Right atrium auricular region (tissue), 2 donors: ENCODE measurements at regions not wholly inside any gene's neighbourhood (a gene's known extent, or its start where the extent isn't known, plus 50 kb on each side); places are given as distances from the start of the nearest gene placed in this dataset.
"Not testable (repeated sequence)": the region's sequence is repeated elsewhere in the genome, so short reads cannot be mapped to it uniquely, and the experiment has no call there.

ENCODE experiments used
- DNase-seq: peaks from one replicate; pipeline ENCODE4 v3.0.0-alpha.2; 2019; ENCODE audit warnings: low spot score
- H3K27ac ChIP-seq, 2 donors: fragments of 200-600 bp; sonication (generic); 1 replicate in 1 of 2; 2 replicates in 1 of 2; pipeline ENCODE4 v1.5.1; 2016 to 2019
- H3K27me3 ChIP-seq, 2 donors: fragments of 200-600 bp; sonication (generic); one replicate each; pipeline versions ENCODE4 v1.5.1 to v1.6.0; 2017 to 2019
- H3K36me3 ChIP-seq: fragments of 200-600 bp; sonication (generic); one replicate; pipeline ENCODE4 v1.5.1; 2016
- H3K4me1 ChIP-seq, 2 donors: fragments of 200-600 bp; sonication (generic); one replicate each; pipeline versions ENCODE4 v1.5.1 to v1.6.0; 2017 to 2019
- H3K4me3 ChIP-seq, 2 donors: fragments of 200-600 bp; sonication (generic); 1 replicate in 1 of 2; 2 replicates in 1 of 2; pipeline ENCODE4 v1.5.1; 2017 to 2019; ENCODE audit warnings: mild to moderate bottlenecking in 1 of 2, moderate library complexity in 1 of 2
- H3K9me3 ChIP-seq, 2 donors: fragments of 200-600 bp; sonication (generic); one replicate each; pipeline ENCODE4 v1.5.1; 2019
- CTCF ChIP-seq, 2 donors: fragments of 200-600 bp; sonication (generic); IDR thresholded peaks; one replicate each; pipeline ENCODE4 v1.5.1; 2019; ENCODE audit warnings: antibody characterized with exemption in 2 of 2

- DNase-seq = no peak
- H3K27ac ChIP-seq = no peak overlapping the region
- no peaks in the 10 kb centered on the region for H3K27me3 ChIP-seq
- H3K36me3 ChIP-seq = no peaks in the 10 kb centered on the region
- TF ChIP-seq CTCF (IDR thresholded peaks at IDR 0.05) = no peak
- H3K4me1 ChIP-seq = no peaks in the 10 kb centered on the region
- no peak overlapping the region for H3K4me3 ChIP-seq
- H3K9me3 ChIP-seq = no peaks in the 10 kb centered on the region
Observed at GRCh38 chr16:88196471-88197400, 186.0 kb upstream of the ZNF469 start.

GRCh38 chr16:88197481-88198456 is 185.0 kb upstream of the ZNF469 start:
- Histone ChIP-seq H3K36me3 (no peaks in the 10 kb centered on the region), H3K4me3 (no peak overlapping the region), H3K27me3 (no peaks in the 10 kb centered on the region), H3K27ac (no peak overlapping the region), H3K4me1 (no peaks in the 10 kb centered on the region), H3K9me3 (no peaks in the 10 kb centered on the region)
- no peak for DNase-seq
- no peak for TF ChIP-seq CTCF (IDR thresholded peaks at IDR 0.05)

GRCh38 chr16:88198457-88199295 is 184.1 kb upstream of the ZNF469 start:
- DNase-seq, H3K9me3 ChIP-seq, H3K27ac ChIP-seq, H3K4me1 ChIP-seq, H3K36me3 ChIP-seq, H3K4me3 ChIP-seq, H3K27me3 ChIP-seq: not testable (repeated sequence)

- H3K4me3 ChIP-seq, H3K36me3 ChIP-seq, H3K27me3 ChIP-seq, H3K4me1 ChIP-seq, H3K9me3 ChIP-seq, DNase-seq, H3K27ac ChIP-seq: not testable (repeated sequence)
Observed at GRCh38 chr16:88199296-88200153, 183.2 kb upstream of the ZNF469 start.

GRCh38 chr16:88200154-88200895 is 182.4 kb upstream of the ZNF469 start:
- H3K4me3 ChIP-seq, H3K27me3 ChIP-seq, H3K9me3 ChIP-seq, H3K36me3 ChIP-seq, H3K4me1 ChIP-seq, H3K27ac ChIP-seq, DNase-seq: not testable (repeated sequence)

- no peak overlapping the region for H3K27ac ChIP-seq
- H3K4me3 ChIP-seq = no peak overlapping the region
- DNase-seq = no peak
- TF ChIP-seq CTCF (IDR thresholded peaks at IDR 0.05) = no peak
- no peaks in the 10 kb centered on the region for H3K4me1 ChIP-seq
- no peaks in the 10 kb centered on the region for H3K9me3 ChIP-seq
- H3K27me3 ChIP-seq = no peaks in the 10 kb centered on the region
- H3K36me3 ChIP-seq = no peaks in the 10 kb centered on the region
Observed at GRCh38 chr16:88200896-88201185, 181.9 kb upstream of the ZNF469 start.

- not testable (repeated sequence) for DNase-seq, H3K27ac ChIP-seq, H3K36me3 ChIP-seq, H3K4me1 ChIP-seq, H3K27me3 ChIP-seq, H3K9me3 ChIP-seq, H3K4me3 ChIP-seq
Observed at GRCh38 chr16:88201611-88202010, 181.1 kb upstream of the ZNF469 start.
